Dermis microvascular lymphatic vessel endothelial cell (primary cell): ENCODE measurements at regions not wholly inside any gene's neighbourhood (a gene's known extent, or its start where the extent isn't known, plus 50 kb on each side); places are given as distances from the start of the nearest gene placed in this dataset.
"Not testable (repeated sequence)": the region's sequence is repeated elsewhere in the genome, so short reads cannot be mapped to it uniquely, and the experiment has no call there.

Experiments
- DNase-seq, 2 donors: peaks; one replicate each; pipeline versions ENCODE4 v3.0.0 to v3.0.0-alpha.2; 2010; ENCODE audit warnings: low read depth in 2 of 2

DNA sequence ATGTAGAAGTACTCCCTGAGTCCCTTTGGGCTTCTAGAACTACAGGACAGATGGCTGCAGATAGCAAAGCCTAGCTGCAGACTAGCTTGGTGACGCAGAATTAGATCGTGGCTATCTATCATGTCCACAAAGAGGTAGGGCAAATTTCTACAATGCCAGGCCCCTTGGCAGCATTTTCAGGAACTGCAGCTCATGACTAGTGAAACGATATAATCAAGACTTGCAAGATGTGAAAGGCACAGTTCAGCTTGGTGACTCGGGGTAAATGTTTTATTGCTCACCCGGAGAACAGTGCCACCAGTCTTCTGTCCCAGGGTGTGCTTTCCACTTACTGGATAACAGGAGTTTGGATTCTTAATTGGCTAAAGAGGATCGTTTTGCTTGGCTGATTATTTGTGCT, 108.7 kb upstream of the LY86 start:
- no peak for DNase-seq

DNA sequence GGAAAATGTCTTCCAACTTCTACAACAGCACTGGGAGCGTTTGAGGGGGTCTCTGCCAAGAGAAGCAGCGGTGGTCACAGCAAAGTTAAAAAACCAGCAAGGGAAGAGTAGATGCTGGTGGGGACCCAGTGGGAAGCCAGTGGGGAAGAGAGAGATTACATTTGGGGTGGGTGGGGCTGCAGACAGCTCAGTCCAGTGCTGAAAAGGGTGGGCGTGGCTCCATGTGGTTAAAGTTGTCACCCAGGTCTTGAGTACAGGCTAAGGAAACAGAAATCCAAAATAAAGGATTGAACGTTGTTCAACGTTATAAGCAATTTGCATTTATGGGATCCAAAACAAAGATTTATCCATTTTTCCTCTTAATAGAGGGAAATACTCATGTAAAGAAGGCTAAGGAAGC, 106.3 kb upstream of the LY86 start:
- no peak for DNase-seq

DNA sequence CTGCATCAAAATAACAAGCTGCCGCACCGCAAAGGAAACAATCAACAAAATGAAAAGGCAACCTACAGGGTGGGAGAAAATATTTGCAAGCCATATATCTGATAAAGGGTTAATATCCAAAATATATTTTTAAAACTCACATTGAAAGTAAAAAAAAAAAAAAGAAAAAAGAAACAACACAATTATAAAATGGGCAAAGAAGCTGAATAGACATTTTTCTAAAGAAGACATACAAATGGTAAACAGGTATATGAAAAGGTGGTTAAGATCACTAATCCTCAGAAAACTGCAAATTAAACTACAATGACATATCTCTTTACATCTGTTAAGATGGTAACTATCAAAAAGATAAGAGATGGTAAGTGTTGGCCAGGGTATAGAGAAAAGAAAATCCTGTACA, 105.4 kb upstream of the LY86 start:
- no peak for DNase-seq

DNA sequence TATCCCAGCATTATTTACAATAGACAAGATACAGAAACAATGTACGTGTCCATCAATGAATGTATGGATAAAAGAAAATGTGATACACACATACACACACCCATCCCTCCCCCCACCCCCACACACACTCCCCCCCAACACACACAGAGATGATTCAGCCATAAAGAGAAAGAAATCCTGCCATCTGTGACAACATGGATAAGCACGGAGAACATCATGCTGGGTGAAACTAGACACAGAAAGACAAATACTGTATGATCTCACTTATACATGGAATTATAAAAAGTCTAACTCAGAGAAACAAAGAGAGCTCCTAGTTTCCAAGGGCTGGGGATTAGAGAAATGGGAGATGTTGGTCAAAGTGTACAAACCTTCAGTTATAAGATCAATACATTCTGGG, 104.8 kb upstream of the LY86 start:
- no peak for DNase-seq

DNA sequence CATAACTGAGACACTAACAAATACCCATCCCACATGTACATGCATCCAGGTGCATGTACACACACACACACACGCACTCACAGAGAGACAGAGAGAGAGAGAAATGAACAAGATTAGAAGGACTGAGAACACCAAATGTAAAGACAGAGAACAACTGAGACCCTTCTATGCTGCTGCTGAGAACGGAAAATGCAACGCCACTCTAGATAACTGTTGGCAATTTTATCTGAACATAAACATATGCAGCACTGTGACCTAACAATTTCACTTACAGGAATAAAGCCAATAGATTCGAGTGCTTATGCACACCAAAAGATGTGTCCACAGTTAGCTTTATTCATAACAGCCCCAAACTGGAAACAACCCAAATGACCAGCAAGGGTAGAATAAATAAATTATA, 103.8 kb upstream of the LY86 start:
- DNase-seq: no peak

DNA sequence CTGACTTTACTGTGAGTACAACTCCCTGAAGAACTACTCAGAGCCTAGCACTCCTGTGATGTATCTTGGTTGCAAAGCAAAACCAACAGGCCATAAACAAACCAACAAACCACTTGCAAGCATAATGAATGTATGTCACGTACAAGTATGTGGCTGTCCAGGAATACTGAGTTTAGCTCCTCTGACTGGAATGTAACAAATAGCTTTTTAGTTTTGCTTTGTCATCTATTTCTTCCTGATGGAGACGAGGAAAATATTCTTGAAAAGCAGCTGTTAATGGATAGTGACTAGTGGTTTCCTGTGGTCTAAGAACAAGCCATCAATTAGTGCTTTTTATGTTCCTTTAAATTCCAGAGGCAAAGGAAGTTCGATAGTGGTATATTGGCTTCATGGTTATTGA, 101.9 kb upstream of the LY86 start:
- no peak for DNase-seq

DNA sequence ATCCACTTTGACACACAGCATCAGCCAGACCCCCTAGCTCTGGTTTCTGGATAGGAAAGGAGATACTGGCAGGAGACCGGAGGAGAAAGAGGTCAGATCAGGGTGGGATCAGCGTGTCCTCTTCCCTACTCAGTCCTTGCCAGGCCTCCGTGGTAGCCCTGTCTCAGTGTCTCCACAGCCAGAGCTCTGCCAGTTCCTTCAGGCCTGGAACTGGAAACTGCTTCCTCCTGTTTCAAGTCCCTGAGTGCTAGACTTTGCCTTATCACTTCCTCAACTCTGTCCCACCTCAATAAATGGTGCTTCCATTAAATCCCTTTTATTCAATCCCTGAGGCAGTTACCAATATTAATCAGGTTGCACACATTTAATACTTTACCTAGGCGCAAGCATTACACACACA, 96.8 kb upstream of the LY86 start:
- no peak for DNase-seq

DNA sequence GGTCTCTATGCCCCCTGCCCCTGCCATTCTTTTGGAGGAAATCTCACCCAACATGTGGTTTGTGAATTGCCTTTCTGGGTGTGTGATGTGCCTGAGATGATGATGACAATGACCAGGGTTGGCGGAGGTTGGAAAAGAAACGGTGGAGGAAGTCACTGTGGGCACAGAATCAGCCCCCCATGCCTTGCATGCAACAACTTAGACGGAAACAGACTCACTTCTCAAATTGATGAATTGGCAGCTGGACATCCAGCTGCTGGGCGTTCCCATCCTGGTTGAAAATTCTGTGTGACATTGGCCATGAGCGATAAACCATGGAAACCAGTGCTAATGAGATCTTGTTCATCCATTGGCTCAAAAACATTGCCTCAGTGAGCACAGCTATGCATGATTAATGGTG, 95.8 kb upstream of the LY86 start:
- DNase-seq: no peak

DNA sequence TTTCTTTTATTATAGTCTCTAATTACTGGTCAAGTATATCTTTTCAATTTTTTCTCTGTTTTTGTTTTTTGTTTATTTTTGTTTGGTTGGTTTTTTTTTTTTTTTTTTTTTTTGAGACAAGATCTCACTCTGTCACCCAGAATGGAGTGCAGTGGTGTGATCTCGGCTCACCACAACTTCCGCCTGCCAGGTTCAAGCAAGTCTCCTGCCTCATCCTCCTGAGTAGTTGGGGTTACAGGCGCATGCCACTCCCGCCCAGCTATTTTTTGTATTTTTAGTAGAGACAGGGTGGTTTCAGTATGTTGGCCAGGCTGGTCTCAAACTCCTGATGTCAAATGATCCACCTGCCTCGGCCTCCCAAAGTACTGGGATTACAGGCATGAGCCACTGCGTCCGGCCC, 94.4 kb upstream of the LY86 start:
- not testable (repeated sequence) for DNase-seq

DNA sequence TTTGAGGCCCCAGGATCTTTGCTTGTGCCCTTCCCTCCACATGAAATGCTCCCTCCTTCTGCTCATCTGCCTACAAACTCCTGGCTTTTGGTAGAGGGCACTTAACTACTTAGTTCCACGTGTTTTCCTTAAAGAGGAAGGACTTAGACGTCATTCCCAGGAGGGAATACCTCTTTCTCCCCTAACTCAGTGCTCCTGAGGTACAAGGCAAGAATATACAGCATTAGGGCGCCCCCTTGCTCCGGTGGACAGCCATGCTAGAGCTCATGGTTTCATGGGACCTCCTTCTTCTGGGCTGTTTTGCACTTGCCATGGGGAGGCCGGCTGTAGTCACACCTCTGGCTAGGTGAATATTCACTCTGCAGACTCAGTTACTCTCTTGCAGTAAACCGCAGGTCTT, 93.8 kb upstream of the LY86 start:
- peak; percentile 7 to 41 for DNase-seq

DNA sequence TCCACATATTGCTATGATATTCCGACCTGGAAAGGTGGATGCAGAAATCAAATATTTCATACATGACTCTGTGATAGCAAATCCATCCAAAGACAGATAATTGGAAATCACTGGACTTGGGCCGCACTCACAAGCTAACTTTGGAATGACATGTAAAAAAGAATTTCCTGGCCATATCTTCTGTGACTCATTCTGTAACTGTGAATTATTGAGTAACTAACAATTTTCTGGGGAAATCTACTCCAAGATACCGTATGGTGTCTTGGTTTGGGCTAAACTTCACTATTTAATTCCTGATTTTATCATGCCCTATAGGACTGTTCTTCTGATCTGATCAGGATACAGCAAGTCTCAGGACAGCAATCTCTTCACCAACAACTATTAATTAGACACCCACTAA, 92.7 kb upstream of the LY86 start:
- no peak for DNase-seq

DNA sequence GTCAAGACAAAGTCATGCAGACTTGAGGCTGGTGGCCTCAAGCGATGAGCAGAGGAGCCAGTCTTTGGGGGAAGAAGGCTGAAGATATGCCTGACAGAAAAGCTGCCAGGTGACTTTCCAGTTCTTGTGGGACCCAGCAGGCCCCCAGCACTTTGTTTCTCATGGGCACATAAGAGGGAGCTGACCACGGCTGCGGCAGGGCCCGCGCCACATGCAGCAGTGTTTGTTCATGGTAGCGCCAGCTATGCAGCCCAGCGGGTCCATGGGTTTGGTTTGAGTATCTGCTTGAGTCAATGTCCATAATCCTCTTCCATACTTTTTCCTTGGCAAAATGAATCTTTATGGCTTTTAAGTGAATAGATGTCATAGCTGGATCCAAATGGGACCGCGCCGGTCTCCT, 91.0 kb upstream of the LY86 start:
- DNase-seq: no peak

DNA sequence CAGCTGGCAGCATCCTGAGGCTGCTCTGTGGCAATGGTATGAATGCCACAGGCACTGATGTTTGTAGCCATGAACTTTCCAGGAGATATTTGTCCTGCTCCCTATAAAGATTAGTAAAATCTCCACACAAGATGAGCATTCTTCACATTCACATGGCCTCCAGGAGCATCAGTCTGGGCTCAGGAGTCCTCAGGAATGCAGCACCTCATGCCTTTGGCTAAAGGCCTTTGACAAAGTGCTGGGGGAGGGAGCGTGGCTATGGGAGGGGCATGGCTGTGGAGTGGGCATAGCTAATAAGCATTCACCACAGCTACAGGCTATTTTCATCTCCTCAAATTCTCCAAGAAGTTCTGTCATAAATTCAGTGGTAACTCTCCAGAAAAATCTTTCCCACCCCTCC, 90.5 kb upstream of the LY86 start:
- no peak for DNase-seq

DNA sequence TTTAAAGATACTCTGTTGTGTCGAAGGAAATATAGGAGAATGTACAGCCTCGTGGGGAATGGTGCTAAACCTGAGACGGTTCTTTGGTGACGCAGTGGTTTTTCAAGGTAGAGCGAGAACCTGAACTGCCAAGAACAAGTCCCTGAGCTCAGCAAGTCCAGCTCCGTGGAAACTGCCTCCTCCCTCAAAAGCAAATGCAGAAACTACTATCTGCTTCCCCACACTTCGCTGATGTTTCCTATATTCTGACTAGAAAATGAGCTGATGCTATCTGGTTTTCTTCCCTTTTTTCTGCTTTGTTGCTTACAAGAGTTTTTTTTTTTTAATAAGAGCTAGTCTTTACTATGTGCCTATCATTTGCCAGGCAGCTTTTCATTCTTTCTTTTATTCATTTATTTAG, 85.3 kb upstream of the LY86 start:
- no peak for DNase-seq

DNA sequence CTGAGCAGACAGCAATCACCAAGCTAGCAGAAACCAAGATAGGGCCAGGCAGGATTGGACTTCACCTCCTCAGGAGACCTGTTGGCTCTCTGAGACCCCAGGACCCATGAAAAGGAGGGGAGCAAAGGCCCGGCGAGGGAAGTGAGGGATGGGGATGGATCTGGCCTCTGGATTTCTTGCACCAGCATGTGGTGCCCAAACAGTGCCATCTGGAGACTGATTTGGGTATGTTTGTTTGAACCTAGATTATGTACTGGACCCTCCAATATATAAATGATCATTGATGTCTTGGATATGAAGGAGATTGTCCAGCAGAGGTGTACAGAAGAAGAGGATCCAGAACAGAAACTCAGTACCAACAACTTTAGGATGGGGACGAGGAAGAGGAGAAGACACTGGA, 83.4 kb upstream of the LY86 start:
- no peak for DNase-seq

DNA sequence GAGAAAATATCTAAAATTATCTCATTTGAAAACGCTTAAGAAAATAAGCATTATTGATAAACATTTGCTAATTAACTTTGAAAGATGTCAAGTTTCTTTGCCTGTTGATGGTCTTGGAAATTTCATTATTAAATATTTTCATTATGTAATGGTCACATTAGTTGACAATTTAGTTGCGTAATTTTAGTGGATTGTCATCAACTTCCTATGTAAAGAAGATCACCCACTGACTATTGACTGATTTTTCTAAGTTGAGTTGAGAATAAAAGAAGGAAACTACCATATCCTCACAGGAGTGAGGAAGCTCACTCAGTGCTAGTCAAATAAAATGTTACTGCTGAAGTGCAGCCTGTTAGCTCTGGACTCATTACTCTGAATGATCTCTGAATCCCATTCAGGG, 79.9 kb upstream of the LY86 start:
- no peak for DNase-seq

DNA sequence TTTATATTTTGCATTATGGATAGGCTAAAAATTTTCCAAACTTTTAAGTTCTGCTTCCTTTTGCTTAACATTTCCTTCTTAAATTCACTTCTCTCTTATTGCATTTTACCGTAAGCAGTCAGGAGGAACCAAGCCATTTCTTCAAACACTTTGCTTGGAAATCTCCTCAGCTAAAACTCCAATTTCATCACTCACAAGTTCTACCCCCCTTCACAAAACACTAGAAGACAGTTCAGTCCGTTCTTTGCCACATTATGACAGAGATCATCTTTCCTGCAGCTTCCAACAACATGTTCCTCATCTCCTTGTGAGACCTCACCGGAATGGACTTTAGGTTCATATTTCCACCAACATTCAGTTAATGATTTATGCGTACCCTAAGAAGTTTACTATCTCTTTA, 79.2 kb upstream of the LY86 start:
- no peak for DNase-seq

DNA sequence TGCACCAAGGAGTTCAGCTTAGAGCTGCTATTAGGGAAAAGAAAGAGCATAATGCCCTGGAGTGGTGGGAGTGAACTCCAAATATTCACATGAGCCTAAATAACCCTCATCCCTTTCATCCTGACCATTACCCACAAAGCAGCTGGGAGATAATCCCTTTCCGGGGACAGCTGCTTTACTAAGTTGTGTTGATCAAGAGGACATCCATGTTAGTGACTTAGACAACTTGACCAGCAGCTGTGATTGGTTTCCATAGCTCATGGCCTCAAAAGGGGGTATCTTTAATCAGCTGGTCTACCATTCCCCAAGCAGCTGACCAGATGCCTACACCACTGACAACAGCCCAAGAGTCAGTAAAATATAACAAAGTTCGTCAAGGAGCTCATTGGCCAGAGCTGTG, 75.8 kb upstream of the LY86 start:
- no peak for DNase-seq

DNA sequence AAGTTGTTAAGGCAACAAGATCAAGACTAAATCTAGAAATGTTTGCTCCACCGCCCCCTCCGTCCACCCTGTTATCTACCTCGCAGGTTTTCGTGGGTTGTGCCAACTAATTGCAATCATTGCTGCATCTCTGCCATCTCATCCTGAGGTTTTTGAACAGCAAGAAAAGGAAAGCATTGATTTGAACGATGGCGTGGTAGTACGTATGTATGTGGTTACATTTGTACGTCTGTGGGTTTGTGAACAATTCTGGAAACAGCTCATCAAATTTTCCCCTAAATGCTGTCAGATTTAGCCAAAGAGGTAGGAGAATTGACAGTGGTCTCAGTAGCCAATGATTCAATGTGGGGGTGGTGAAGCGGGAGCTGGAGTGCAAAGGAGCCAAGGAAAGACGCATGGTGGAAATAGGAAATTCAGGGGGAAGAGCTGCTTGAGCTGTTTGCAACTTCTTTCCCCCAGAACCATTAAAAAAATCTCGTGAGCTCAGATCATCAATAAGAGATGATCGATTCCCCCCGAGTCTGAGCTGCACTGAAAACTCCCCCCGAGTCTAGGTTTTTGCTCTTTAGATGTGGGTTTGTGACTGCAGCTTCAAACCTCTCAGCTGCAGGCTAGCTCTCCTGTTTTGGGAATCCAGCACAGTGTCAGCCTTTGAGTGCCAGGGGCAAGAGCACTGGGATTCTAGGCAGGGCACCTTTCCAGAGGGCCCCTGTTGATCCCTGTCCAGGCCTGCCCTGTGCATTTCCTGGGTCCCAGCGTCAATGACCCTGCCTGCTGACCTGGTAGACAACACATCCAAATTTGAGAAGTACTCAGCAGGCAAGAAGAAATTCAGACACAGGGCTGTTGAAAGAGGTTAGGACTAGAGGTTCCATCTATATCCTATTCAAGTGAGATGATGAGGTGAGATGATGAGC, 72.6 kb upstream of the LY86 start:
- no peak for DNase-seq

DNA sequence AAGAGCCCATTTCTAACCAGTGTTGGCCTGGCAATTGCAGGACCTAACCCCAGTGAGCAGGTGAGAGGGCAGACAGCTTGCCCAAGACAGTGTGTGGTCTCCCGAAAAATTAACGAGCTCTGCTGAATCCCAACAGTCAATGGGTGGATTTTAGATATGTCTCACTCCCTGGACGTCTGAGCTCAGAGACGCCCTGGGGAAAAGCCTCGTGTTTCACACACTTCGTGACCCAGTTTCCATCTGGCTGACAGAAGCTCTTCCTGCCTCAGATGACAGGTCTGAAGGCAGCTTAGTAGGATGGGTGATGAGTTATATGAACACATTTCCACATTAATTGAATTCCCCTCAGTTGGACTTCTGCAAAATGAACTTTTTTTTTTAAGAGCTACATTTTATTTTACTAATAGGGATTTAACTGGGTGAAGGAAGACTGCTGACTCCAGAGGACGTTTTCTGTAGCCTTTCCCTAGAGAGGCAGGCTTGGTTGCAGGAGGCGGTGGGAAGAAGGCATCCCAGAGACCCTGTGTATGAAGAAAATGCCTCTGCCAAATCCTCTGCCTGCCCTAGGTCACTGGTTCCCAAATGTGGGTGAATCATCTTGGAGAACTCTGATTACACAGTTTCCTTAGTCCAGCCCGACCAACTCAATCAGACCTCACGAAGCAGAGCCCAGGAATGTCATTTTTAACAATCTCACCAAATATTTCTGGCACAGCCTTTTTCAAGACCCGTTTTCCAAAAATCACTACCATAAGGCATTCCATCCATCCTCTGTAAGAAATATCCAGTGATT, 71.7 kb upstream of the LY86 start:
- no peak for DNase-seq

DNA sequence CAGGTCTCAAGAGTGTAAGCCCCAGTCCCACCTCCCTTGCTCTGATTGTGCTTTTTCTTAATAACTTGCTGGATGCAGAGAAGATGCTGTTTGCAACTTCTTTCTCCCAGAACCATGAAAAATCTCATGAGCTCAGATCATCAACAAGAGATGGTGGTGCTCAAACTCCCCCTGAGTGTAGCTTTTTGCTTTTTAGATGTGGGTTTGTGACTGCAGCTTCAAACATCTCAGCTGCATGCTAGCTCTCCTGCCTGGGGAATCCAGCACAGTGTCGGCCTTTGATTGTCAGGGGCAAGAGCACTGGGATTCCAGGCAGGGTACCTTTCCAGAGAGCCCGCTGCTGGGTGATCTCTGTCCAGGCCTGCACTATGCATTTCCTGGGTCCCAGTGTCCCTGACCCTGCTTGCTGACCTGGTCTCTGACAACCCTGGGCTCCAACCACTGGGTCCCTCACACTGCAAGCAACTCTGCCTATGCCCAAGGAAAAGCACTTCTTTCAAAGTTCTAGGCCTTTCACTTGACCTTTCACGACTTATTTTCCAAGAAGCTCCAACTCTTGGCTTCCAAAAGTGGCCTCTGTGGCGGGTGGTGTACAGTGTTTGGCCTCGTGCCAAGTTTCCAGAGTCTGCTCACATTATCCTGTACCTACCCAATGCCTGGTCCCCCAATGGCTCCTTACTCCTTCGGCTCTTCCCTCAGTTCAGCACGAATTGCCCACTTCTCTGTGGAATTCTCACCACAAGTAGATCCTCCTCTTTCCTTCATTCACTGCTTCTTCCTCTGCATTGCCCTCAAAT, 69.7 kb upstream of the LY86 start:
- DNase-seq: no peak

DNA sequence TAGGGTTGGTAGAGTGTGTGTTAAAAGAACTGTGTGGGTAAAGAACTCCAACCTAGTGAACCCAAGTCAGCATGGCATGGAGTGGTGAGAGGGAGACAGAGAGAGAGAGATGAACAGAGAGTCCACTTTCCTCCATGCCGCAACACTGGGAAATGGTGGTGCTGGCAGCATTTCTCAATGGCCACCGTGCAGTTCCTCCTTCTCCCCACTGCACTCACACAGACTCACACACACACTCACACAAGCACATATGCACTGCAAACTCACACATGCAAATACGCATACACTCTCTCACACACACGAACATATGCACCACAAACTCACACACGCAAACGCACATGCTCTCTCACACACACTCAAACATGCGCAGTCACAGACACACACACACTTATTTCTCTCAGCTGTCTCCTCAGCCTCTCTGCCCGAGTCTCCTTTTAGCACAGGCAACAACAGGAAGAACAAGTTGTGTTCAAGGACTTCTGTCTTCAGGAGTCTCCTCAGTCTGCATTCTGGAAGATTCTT, 66.5 kb upstream of the LY86 start:
- DNase-seq: no peak
